ENCODE measurements at regions not wholly inside any gene's neighbourhood (a gene's known extent, or its start where the extent isn't known, plus 50 kb on each side); places are given as distances from the start of the nearest gene placed in this dataset.

- TF ChIP-seq CTCF (IDR thresholded peaks at IDR 0.05; ENCODE audit: insufficient read depth, low read length) (no peak), SPI1 (IDR thresholded peaks at IDR 0.05; ENCODE audit: borderline replicate concordance, low read depth) (no peak), POLR2AphosphoS5 (IDR thresholded peaks at IDR 0.05; ENCODE audit: low read depth) (no peak), GABPA (IDR thresholded peaks at IDR 0.05; ENCODE audit: low read depth) (no peak), REST (IDR thresholded peaks at IDR 0.05; ENCODE audit: insufficient replicate concordance, low read depth) (no peak)
- H3K27me3 ChIP-seq (ENCODE audit: insufficient read depth, poor library complexity, severe bottlenecking): no peaks in the 10 kb centered on the region
- DNase-seq (ENCODE audit: low read depth in 1 of 2, low spot score in 1 of 2): no peak
- H3K27ac ChIP-seq (replicated peaks): no peak overlapping the region
- no peak overlapping the region for H3K4me3 ChIP-seq (replicated peaks; ENCODE audit: insufficient read depth, low read length)
These were observed 73.7 kb downstream of the MINAR2 start for GRCh38 chr5:129821477-129822131.

- Histone ChIP-seq H3K4me3 (replicated peaks; ENCODE audit: insufficient read depth, low read length) (no peak overlapping the region), H3K27me3 (ENCODE audit: insufficient read depth, poor library complexity, severe bottlenecking) (no peaks in the 10 kb centered on the region), H3K27ac (replicated peaks) (no peak overlapping the region)
- TF ChIP-seq GABPA (IDR thresholded peaks at IDR 0.05; ENCODE audit: low read depth): no peak
- TF ChIP-seq POLR2AphosphoS5 (IDR thresholded peaks at IDR 0.05; ENCODE audit: low read depth): no peak
- no peak for TF ChIP-seq SPI1 (IDR thresholded peaks at IDR 0.05; ENCODE audit: borderline replicate concordance, low read depth)
- no peak for TF ChIP-seq REST (IDR thresholded peaks at IDR 0.05; ENCODE audit: insufficient replicate concordance, low read depth)
- TF ChIP-seq CTCF (IDR thresholded peaks at IDR 0.05; ENCODE audit: insufficient read depth, low read length): no peak
- DNase-seq (ENCODE audit: low read depth in 1 of 2, low spot score in 1 of 2): no peak
These were observed 74.0 kb upstream of the CHSY3 start for GRCh38 chr5:129830288-129830687.

- Histone ChIP-seq H3K4me3 (replicated peaks; ENCODE audit: insufficient read depth, low read length) (no peak overlapping the region), H3K27ac (replicated peaks) (no peak overlapping the region), H3K27me3 (ENCODE audit: insufficient read depth, poor library complexity, severe bottlenecking) (no peaks in the 10 kb centered on the region)
- peak in 1 of 2 experiments; percentile 1 for DNase-seq (ENCODE audit: low read depth in 1 of 2, low spot score in 1 of 2)
- TF ChIP-seq POLR2AphosphoS5 (IDR thresholded peaks at IDR 0.05; ENCODE audit: low read depth): no peak
- TF ChIP-seq SPI1 (IDR thresholded peaks at IDR 0.05; ENCODE audit: borderline replicate concordance, low read depth): peak; percentile 58
- TF ChIP-seq REST (IDR thresholded peaks at IDR 0.05; ENCODE audit: insufficient replicate concordance, low read depth): no peak
- TF ChIP-seq CTCF (IDR thresholded peaks at IDR 0.05; ENCODE audit: insufficient read depth, low read length): no peak
- TF ChIP-seq GABPA (IDR thresholded peaks at IDR 0.05; ENCODE audit: low read depth): no peak
These were observed 67.9 kb upstream of the CHSY3 start for GRCh38 chr5:129836321-129836720.
